Colon (tissue), 2 donors: ENCODE measurements at regions not wholly inside any gene's neighbourhood (a gene's known extent, or its start where the extent isn't known, plus 50 kb on each side); places are given as distances from the start of the nearest gene placed in this dataset.
"Not testable (repeated sequence)": the region's sequence is repeated elsewhere in the genome, so short reads cannot be mapped to it uniquely, and the experiment has no call there.

Source experiments
- FAIRE-seq: peaks from 2 replicates; lab custom pipeline; 2012; peaks lifted over from hg19 to GRCh38; lab: Jason Lieb, UNC
- donor health status: control.
- donor health status: control.

- FAIRE-seq = no peak
These were observed 470.6 kb upstream of the BCHE start for GRCh38 chr3:166307756-166308350.

DNA sequence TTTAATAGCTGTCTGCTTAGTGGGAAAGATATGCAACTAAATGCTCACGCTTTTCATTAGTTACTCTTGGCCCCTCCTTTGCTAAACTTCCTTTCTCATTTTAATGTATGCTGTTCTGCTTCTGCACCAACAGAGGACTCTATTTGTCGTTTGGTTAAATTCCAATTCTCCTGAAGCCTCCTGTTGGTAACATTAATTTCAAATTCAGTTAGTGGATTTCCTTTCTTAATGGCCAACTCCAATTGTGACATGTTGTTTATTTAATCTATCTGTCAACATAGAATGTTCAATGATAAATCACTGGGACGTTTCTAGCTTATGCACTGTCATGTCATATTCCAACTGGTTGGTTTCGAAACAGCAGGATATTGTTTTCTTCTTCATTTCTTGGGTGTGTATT, 467.4 kb upstream of the BCHE start:
- no peak for FAIRE-seq

GRCh38 chr3:166303681-166304080, 466.5 kb upstream of the BCHE start:
- no peak for FAIRE-seq

- no peak for FAIRE-seq
These were observed 465.1 kb upstream of the BCHE start for GRCh38 chr3:166302331-166302730.

- no peak for FAIRE-seq
These were observed 459.1 kb upstream of the BCHE start for GRCh38 chr3:166296179-166296783.

- no peak for FAIRE-seq
These were observed 454.1 kb upstream of the BCHE start for GRCh38 chr3:166291186-166291955.

GRCh38 chr3:166285001-166285400, 447.8 kb upstream of the BCHE start:
- FAIRE-seq = no peak

DNA sequence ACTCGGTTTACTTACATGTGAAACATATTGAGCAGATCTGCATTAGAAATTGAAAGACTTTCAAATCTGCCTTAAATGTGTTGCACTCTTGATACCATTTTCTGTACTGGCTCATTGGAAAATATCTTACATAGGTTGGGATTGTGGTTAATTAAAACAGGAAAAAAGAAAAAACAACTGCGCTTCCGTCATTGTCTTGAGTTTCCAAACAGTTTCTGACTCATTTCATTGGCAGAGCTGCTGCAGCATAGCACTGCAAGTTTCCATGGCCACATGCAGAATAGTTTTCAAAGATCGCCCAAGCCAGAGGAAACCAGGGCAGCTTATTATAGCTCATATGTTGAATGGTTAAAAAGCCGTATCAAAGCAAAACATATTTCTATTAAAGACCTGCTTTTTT, 446.6 kb upstream of the BCHE start:
- FAIRE-seq = no peak

- FAIRE-seq = no peak
These were observed 445.7 kb upstream of the BCHE start for GRCh38 chr3:166282931-166283330.

- FAIRE-seq = no peak
These were observed 442.4 kb upstream of the BCHE start for GRCh38 chr3:166279636-166280035.

DNA sequence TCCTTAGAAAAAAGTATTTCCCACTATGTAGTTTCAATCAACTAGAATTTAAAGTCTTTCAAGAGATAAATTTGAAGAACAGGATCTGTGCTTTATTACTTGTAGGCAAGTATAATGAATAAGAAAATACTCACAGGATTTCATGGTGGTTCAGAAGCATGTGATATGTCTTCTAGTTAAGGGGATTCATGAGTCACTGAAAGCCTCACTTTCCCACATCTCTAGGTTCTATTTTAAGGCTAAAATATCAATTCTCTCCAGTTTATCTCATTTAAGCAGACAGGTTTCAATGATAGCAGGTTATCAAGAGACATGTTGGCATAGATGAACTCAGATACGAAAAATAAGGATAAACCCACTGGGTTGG, 437.8 kb upstream of the BCHE start:
- FAIRE-seq = no peak

DNA sequence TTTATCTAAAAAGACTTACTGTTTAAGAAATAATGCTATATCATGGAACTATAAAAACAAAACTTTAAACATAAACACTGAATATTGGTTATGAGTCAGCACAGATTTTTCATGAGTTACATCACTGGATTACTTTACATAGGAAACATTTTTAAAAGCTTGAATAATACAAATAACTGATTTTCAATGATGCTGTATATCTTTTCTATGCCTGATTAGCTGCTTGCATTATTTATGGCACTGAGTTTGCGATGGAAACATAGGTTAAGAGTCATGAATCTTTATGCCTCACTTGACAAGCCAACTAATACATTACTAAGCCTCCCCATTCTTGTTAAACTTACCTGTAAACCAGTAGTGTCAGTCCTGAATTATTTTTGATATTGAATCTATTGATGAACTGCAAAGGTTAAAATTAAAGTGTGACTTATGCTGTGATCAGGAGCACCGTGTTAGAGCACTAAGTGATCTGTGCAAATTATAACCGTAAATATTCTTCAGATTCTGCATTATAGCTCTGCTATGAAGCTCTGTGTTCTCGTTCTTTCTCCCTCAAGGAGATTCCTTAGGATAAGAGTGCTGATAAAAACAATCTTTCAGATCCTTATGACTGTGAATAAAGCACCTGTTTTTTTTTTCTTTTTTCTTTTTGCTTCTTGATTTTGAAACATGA, 437.3 kb upstream of the BCHE start:
- FAIRE-seq = no peak

GRCh38 chr3:166270429-166270828, 433.2 kb upstream of the BCHE start:
- no peak for FAIRE-seq

- FAIRE-seq = no peak
These were observed 427.9 kb upstream of the BCHE start for GRCh38 chr3:166265153-166265552.

- FAIRE-seq = no peak
These were observed 426.2 kb upstream of the BCHE start for GRCh38 chr3:166263460-166263859.

- FAIRE-seq = not testable (repeated sequence)
These were observed 421.1 kb upstream of the BCHE start for GRCh38 chr3:166258293-166258850.

DNA sequence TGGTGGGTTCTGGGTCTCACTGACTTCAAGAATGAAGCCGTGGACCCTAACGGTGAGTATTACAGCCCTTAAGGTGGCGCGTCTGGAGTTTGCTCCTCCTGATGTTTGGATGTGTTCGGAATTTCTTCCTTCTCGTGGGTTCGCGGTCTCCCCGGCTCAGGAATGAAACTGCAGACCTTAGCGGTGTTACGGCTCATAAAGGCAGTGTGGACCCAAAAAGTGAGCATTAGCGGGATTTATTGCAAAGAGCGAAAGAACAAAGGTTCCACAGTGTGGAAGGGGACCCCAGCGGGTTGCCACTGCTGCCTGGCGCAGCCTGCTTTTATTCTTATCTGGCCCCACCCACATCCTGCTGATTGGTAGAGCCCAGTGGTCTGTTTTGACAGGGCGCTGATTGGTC, 420.5 kb upstream of the BCHE start:
- FAIRE-seq = no peak

DNA sequence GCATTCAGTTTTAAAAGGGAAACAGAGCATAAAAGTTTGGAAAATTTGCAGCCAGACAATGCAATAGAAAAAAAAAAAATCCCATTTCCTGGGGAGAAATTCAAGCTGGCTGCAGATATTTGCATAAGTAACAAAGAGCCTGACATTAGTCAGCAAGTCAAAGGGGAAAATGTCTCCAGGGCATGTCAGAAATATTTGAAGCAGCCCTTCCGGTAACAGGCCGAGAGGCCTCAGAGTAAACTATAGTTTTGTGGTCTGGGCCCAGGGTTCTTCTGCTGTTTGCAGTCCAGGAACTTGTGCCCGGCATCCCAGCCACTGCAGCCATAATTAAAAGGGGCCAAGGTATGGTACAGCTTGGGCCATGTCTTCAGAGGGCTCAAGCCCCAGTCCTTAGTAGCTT, 411.6 kb upstream of the BCHE start:
- no peak for FAIRE-seq

- FAIRE-seq = no peak
These were observed 406.3 kb upstream of the BCHE start for GRCh38 chr3:166243511-166243910.

DNA sequence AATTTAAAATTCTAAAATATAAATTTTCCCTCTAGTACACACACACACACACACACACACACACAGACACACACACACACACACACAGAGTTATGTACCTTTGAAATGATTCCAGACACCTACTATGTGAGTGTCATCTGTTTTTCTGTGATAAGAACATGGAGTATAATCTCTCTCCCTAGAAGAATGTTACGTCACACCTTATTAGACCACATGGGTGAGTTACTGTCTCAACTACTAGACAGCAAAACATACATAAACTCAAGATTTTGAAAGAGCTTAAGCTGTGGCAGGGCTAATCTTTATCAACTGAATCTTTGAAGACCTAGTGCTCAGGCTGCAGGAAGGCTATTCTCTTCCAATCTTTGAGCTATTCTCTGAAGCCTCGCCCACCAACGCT, 385.9 kb upstream of the BCHE start:
- no peak for FAIRE-seq

GRCh38 chr3:166211451-166211850, 374.2 kb upstream of the BCHE start:
- FAIRE-seq = no peak

GRCh38 chr3:166209701-166210100, 372.5 kb upstream of the BCHE start:
- no peak for FAIRE-seq

DNA sequence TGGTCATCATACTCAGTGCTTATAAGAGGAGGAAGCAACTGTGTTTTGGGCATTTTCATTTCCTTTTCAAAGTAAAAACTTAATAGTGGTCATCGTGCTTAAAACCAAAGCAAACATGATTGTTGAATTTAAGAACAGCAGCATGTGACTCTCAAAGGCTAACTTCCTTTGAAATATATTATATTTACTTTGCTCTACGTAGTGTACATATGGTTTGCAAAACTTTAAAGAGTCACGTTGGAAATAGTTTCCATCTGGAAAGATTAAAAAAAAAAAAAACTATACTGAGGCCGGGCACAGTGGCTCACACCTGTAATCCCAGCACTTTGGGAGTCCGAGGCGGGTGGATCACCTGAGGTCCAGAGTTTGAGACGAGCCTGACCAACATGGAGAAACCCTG, 367.9 kb upstream of the BCHE start:
- FAIRE-seq = no peak
